GM21360 (cell line): ENCODE measurements at regions not wholly inside any gene's neighbourhood (a gene's known extent, or its start where the extent isn't known, plus 50 kb on each side); places are given as distances from the start of the nearest gene placed in this dataset.

Experiments
- ATAC-seq: cut with Tn5 transposase; IDR thresholded peaks from one replicate; pipeline ENCODE4 v1.9.1; 2021; ENCODE audit warnings: mild to moderate bottlenecking, moderate library complexity; ENCODE audit not compliant: unreplicated experiment

GRCh38 chr9:88786291-88787079 is 204.8 kb upstream of the S1PR3 start:
- ATAC-seq: no peak

- no peak for ATAC-seq
Measured at GRCh38 chr9:88789785-88790184, 201.5 kb upstream of the S1PR3 start.

- no peak for ATAC-seq
Measured at GRCh38 chr9:88791105-88791805, 200.0 kb upstream of the S1PR3 start.

GRCh38 chr9:88792502-88792901 is 198.8 kb upstream of the S1PR3 start:
- no peak for ATAC-seq

GRCh38 chr9:88794100-88794499 is 197.2 kb upstream of the S1PR3 start:
- no peak for ATAC-seq

- ATAC-seq: no peak
Measured at GRCh38 chr9:88796947-88797346, 194.3 kb upstream of the S1PR3 start.

- ATAC-seq: no peak
Measured at GRCh38 chr9:88798476-88798875, 192.8 kb upstream of the S1PR3 start.

- no peak for ATAC-seq
Measured at GRCh38 chr9:88799541-88800328, 191.5 kb upstream of the S1PR3 start.

GRCh38 chr9:88800329-88800682 is 191.0 kb upstream of the S1PR3 start:
- no peak for ATAC-seq

- ATAC-seq: no peak
Measured at GRCh38 chr9:88801214-88801796, 190.0 kb upstream of the S1PR3 start.

- no peak for ATAC-seq
Measured at GRCh38 chr9:88802533-88802932, 188.7 kb upstream of the S1PR3 start.

GRCh38 chr9:88803546-88804253 is 187.6 kb upstream of the S1PR3 start:
- no peak for ATAC-seq

- ATAC-seq: no peak
Measured at GRCh38 chr9:88804254-88804596, 187.0 kb upstream of the S1PR3 start.

GRCh38 chr9:88805217-88805943 is 185.9 kb upstream of the S1PR3 start:
- no peak for ATAC-seq

- no peak for ATAC-seq
Measured at GRCh38 chr9:88807426-88807825, 183.8 kb upstream of the S1PR3 start.

GRCh38 chr9:88808019-88808656 is 183.1 kb upstream of the S1PR3 start:
- no peak for ATAC-seq

- no peak for ATAC-seq
Measured at GRCh38 chr9:88808761-88809354, 182.4 kb upstream of the S1PR3 start.

GRCh38 chr9:88809355-88810161 is 181.7 kb upstream of the S1PR3 start:
- no peak for ATAC-seq
